ENCODE measurements at regions not wholly inside any gene's neighbourhood (a gene's known extent, or its start where the extent isn't known, plus 50 kb on each side); places are given as distances from the start of the nearest gene placed in this dataset.
A peak's percentile ranks its signal among the peaks of the same experiment; 100 is the strongest.
"Not testable (repeated sequence)": the region's sequence is repeated elsewhere in the genome, so short reads cannot be mapped to it uniquely, and the experiment has no call there.

- DNase-seq, result no peak
These were observed 501.6 kb upstream of the MAP3K7 start for GRCh38 chr6:91088515-91088914.

GRCh38 chr6:91087908-91088307, 501.0 kb upstream of the MAP3K7 start:
- peak in 3 of 51 donors; percentile 2 to 16 (median 3) for DNase-seq

- no peak for DNase-seq
These were observed 496.3 kb upstream of the MAP3K7 start for GRCh38 chr6:91083211-91083610.

GRCh38 chr6:91082311-91082832, 495.5 kb upstream of the MAP3K7 start:
- DNase-seq, result peak in 1 of 51 donors; percentile 7

GRCh38 chr6:91081452-91082067, 494.7 kb upstream of the MAP3K7 start:
- peak in 3 of 51 donors; percentile 5 to 49 (median 35) for DNase-seq

- DNase-seq, result no peak
These were observed 494.0 kb upstream of the MAP3K7 start for GRCh38 chr6:91080871-91081270.

- no peak for DNase-seq
These were observed 493.1 kb upstream of the MAP3K7 start for GRCh38 chr6:91079969-91080368.

GRCh38 chr6:91075244-91075976, 488.5 kb upstream of the MAP3K7 start:
- DNase-seq, result no peak

- no peak for DNase-seq
These were observed 476.5 kb upstream of the MAP3K7 start for GRCh38 chr6:91063362-91063761.

GRCh38 chr6:91057689-91058088, 470.8 kb upstream of the MAP3K7 start:
- no peak for DNase-seq

- DNase-seq, result no peak
These were observed 469.1 kb upstream of the MAP3K7 start for GRCh38 chr6:91055959-91056358.

GRCh38 chr6:91052473-91053450, 465.9 kb upstream of the MAP3K7 start:
- not testable (repeated sequence) for DNase-seq

- DNase-seq, result no peak
These were observed 458.3 kb upstream of the MAP3K7 start for GRCh38 chr6:91045161-91045560.

GRCh38 chr6:91043751-91044150, 456.9 kb upstream of the MAP3K7 start:
- no peak for DNase-seq

- DNase-seq, result no peak
These were observed 455.8 kb upstream of the MAP3K7 start for GRCh38 chr6:91042656-91043055.

GRCh38 chr6:91033964-91034363, 447.1 kb upstream of the MAP3K7 start:
- DNase-seq, result no peak

- DNase-seq, result no peak
These were observed 444.7 kb upstream of the MAP3K7 start for GRCh38 chr6:91031581-91031980.

GRCh38 chr6:91029211-91029610, 442.3 kb upstream of the MAP3K7 start:
- DNase-seq, result peak in 3 of 51 donors; percentile 1 to 2 (median 1)

- no peak for DNase-seq
These were observed 436.7 kb upstream of the MAP3K7 start for GRCh38 chr6:91023529-91023928.

- DNase-seq, result no peak
These were observed 433.9 kb upstream of the MAP3K7 start for GRCh38 chr6:91020744-91021143.

GRCh38 chr6:91018586-91018985, 431.7 kb upstream of the MAP3K7 start:
- no peak for DNase-seq

GRCh38 chr6:91013511-91013910, 426.6 kb upstream of the MAP3K7 start:
- no peak for DNase-seq
